SK-N-SH treated with all-trans-retinoic acid at 6 μM for 48 hours (cell line): ENCODE measurements at regions not wholly inside any gene's neighbourhood (a gene's known extent, or its start where the extent isn't known, plus 50 kb on each side); places are given as distances from the start of the nearest gene placed in this dataset.

ENCODE experiments used
- ATAC-seq: fragments of 200-7000 bp; cut with Tn5 transposase; 3 replicates; pipeline ENCODE4 v1.9.1; 2020; ENCODE audit warnings: mild to moderate bottlenecking, moderate library complexity
- BACH2 ChIP-seq: fragments of 250-450 bp; sonication (Bioruptor Pico); IDR thresholded peaks from 2 replicates; pipeline ENCODE4 v1.9.0; 2021; ENCODE audit warnings: mild to moderate bottlenecking, borderline replicate concordance
- CSDC2 ChIP-seq: fragments of 250-450 bp; sonication (Bioruptor Pico); IDR thresholded peaks from 2 replicates; pipeline ENCODE4 v1.5.0; 2020; ENCODE audit warnings: mild to moderate bottlenecking, moderate library complexity
- ESRRG ChIP-seq: fragments of 250-450 bp; sonication (Bioruptor Pico); IDR thresholded peaks from 2 replicates; pipeline ENCODE4 v1.6.1; 2021; ENCODE audit warnings: mild to moderate bottlenecking
- GLIS3 ChIP-seq: fragments of 250-450 bp; sonication (Bioruptor Pico); IDR thresholded peaks from 2 replicates; pipeline ENCODE4 v1.5.0; 2020; ENCODE audit warnings: mild to moderate bottlenecking, moderate library complexity
- ISL1 ChIP-seq: fragments of 250-450 bp; sonication (Bioruptor Pico); IDR thresholded peaks from 2 replicates; pipeline ENCODE4 v2.1.2; 2022; ENCODE audit warnings: mild to moderate bottlenecking, moderate library complexity
- PPARA ChIP-seq: fragments of 250-450 bp; sonication (Bioruptor Pico); IDR thresholded peaks from 2 replicates; pipeline ENCODE4 v1.5.0; 2020; ENCODE audit warnings: mild to moderate bottlenecking, borderline replicate concordance
- RARB ChIP-seq: fragments of 250-450 bp; sonication (Bioruptor Pico); IDR thresholded peaks from 2 replicates; pipeline ENCODE4 v1.8.0; 2021; ENCODE audit warnings: mild to moderate bottlenecking, moderate library complexity
- SNAI2 ChIP-seq: fragments of 250-450 bp; sonication (Bioruptor Pico); IDR thresholded peaks from 2 replicates; pipeline ENCODE4 v1.5.0; 2020; ENCODE audit warnings: mild to moderate bottlenecking, moderate library complexity
- TOX ChIP-seq: fragments of 250-450 bp; sonication (Bioruptor Pico); IDR thresholded peaks from 2 replicates; pipeline ENCODE4 v1.8.0; 2021; ENCODE audit warnings: mild to moderate bottlenecking, moderate library complexity, borderline replicate concordance
- ZC3H10 ChIP-seq: fragments of 250-450 bp; sonication (Bioruptor Pico); IDR thresholded peaks from 2 replicates; pipeline ENCODE4 v1.5.1; 2021; ENCODE audit warnings: mild to moderate bottlenecking, moderate library complexity
- ZFP30 ChIP-seq: fragments of 450-650 bp; formaldehyde crosslinking; IDR thresholded peaks from 2 replicates; pipeline ENCODE4 v1.5.0; 2022; ENCODE audit warnings: mild to moderate bottlenecking, moderate library complexity
- ZNF565 ChIP-seq: fragments of 450-650 bp; formaldehyde crosslinking; conservative IDR thresholded peaks from 2 replicates; pipeline ENCODE4 v1.5.0; 2020; ENCODE audit warnings: low read depth, mild to moderate bottlenecking, moderate library complexity
- ZNF8 ChIP-seq: fragments of 450-650 bp; formaldehyde crosslinking; IDR thresholded peaks from 2 replicates; pipeline ENCODE4 v1.5.0; 2020; ENCODE audit warnings: mild to moderate bottlenecking, moderate library complexity
- TF ChIP-seq, protein P1 (sequence below): fragments of 250-450 bp; sonication (Bioruptor Pico); IDR thresholded peaks from 2 replicates; pipeline ENCODE4 v1.8.0; 2020; ENCODE audit warnings: mild to moderate bottlenecking, moderate library complexity, borderline replicate concordance
- TF ChIP-seq, protein P2 (sequence below): fragments of 250-450 bp; sonication (Bioruptor Pico); IDR thresholded peaks from 2 replicates; pipeline ENCODE4 v1.5.1; 2020; ENCODE audit warnings: low read depth, mild to moderate bottlenecking, moderate library complexity
- TF ChIP-seq, protein P3 (sequence below): fragments of 250-450 bp; sonication (Bioruptor Pico); IDR thresholded peaks from 2 replicates; pipeline ENCODE4 v1.5.0; 2020; ENCODE audit warnings: mild to moderate bottlenecking, moderate library complexity
- TF ChIP-seq, protein P4 (sequence below): fragments of 250-450 bp; sonication (Bioruptor Pico); IDR thresholded peaks from 2 replicates; pipeline ENCODE4 v1.5.1; 2021; ENCODE audit warnings: mild to moderate bottlenecking, moderate library complexity

DNA sequence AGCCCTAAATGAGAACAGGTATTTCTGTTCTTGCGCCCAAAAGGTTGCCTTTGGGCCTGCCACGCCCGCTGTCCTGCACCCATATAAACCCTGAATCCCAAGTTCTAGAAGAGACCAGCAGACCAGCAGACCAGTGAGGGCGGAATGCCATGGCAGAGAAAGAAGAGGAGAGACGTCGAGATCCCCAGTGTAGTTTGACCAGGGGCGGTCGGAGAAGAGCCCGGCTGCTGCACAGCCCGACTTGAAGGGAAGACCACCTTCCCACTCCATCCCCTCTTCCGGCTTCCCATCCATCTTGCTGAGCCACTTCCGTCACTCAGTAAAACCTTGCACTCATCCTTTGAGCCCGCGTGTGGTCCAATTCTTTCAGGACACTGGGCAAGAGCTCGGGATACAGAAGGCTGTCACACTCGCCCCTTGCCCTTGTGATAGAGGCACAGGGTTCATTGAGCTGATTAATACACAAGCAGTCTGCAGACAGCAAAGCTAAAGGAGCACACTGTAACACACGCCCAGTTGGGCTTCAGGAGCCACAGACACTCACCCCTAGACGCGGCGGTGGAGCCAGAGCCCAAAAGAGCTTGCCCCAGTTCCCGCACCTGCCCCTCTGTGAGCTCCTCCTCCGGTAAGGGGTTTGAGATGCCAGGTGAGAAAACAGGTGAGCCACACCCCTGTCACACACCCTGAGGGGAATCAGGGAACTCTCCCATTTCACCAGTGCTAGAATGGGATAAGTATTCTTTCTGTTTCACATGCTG is 230.8 kb downstream of the PCDH10 start:
- no peak for ATAC-seq
- TF ChIP-seq ZNF8 = no peak
- TF ChIP-seq, protein P1, sequence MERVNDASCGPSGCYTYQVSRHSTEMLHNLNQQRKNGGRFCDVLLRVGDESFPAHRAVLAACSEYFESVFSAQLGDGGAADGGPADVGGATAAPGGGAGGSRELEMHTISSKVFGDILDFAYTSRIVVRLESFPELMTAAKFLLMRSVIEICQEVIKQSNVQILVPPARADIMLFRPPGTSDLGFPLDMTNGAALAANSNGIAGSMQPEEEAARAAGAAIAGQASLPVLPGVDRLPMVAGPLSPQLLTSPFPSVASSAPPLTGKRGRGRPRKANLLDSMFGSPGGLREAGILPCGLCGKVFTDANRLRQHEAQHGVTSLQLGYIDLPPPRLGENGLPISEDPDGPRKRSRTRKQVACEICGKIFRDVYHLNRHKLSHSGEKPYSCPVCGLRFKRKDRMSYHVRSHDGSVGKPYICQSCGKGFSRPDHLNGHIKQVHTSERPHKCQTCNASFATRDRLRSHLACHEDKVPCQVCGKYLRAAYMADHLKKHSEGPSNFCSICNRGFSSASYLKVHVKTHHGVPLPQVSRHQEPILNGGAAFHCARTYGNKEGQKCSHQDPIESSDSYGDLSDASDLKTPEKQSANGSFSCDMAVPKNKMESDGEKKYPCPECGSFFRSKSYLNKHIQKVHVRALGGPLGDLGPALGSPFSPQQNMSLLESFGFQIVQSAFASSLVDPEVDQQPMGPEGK = no peak
- TF ChIP-seq BACH2 (CRISPR knock-in tag) = no peak
- no peak for TF ChIP-seq PPARA (CRISPR knock-in tag)
- no peak for TF ChIP-seq TOX (CRISPR knock-in tag)

DNA sequence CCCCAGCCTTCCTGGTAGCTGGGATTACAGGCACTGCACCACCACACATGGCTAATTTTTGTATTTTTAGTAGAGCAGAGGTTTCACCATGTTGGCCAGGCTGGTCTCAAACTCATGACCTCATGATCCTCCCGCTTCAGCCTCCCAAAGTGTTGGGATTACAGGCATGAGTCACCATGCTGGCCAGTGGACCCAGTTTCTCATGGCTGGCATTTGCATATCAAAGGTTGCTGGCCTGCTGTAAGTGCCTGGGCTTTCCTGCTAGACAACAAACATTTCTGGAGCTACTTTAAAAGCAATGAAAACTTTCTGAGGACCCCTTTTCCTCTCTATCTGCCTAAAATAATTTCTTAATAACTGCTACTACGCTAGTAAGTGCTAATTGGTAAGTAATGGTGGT is 228.2 kb downstream of the PCDH10 start:
- TF ChIP-seq ZFP30 = no peak
- no peak for TF ChIP-seq ISL1 (CRISPR knock-in tag)
- TF ChIP-seq TOX (CRISPR knock-in tag) = no peak
- TF ChIP-seq, protein P1 = no peak
- TF ChIP-seq GLIS3 = no peak
- no peak for TF ChIP-seq CSDC2 (CRISPR knock-in tag)
- no peak for TF ChIP-seq ESRRG (CRISPR knock-in tag)
- no peak for TF ChIP-seq ZNF565 (CRISPR knock-in tag)
- TF ChIP-seq, protein P2, sequence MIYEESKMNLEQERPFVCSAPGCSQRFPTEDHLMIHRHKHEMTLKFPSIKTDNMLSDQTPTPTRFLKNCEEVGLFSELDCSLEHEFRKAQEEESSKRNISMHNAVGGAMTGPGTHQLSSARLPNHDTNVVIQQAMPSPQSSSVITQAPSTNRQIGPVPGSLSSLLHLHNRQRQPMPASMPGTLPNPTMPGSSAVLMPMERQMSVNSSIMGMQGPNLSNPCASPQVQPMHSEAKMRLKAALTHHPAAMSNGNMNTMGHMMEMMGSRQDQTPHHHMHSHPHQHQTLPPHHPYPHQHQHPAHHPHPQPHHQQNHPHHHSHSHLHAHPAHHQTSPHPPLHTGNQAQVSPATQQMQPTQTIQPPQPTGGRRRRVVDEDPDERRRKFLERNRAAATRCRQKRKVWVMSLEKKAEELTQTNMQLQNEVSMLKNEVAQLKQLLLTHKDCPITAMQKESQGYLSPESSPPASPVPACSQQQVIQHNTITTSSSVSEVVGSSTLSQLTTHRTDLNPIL (CRISPR knock-in tag) = no peak
- ATAC-seq = no peak

DNA sequence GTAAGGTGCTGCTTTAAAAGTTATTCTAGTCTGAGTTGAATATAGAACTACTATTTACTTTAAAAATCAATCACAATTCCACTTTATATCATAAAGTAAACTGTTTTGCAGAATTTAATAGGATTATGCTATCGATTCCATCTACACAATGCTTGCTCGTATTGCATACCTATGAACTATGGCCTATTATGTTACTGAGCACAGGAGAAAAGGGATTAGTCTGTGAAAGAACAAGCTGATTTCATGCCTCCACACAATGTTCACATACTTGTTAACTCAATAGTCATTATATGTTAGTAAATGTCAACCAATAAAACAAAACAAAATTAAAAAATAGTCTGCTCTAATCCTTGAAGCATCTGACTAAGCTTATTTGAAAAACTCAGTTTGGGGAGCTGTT is 223.6 kb downstream of the PCDH10 start:
- no peak for ATAC-seq
- TF ChIP-seq SNAI2 (CRISPR knock-in tag) = no peak
- TF ChIP-seq, protein P3, sequence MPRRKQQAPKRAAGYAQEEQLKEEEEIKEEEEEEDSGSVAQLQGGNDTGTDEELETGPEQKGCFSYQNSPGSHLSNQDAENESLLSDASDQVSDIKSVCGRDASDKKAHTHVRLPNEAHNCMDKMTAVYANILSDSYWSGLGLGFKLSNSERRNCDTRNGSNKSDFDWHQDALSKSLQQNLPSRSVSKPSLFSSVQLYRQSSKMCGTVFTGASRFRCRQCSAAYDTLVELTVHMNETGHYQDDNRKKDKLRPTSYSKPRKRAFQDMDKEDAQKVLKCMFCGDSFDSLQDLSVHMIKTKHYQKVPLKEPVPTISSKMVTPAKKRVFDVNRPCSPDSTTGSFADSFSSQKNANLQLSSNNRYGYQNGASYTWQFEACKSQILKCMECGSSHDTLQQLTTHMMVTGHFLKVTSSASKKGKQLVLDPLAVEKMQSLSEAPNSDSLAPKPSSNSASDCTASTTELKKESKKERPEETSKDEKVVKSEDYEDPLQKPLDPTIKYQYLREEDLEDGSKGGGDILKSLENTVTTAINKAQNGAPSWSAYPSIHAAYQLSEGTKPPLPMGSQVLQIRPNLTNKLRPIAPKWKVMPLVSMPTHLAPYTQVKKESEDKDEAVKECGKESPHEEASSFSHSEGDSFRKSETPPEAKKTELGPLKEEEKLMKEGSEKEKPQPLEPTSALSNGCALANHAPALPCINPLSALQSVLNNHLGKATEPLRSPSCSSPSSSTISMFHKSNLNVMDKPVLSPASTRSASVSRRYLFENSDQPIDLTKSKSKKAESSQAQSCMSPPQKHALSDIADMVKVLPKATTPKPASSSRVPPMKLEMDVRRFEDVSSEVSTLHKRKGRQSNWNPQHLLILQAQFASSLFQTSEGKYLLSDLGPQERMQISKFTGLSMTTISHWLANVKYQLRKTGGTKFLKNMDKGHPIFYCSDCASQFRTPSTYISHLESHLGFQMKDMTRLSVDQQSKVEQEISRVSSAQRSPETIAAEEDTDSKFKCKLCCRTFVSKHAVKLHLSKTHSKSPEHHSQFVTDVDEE (CRISPR knock-in tag) = no peak
- no peak for TF ChIP-seq ISL1 (CRISPR knock-in tag)
- no peak for TF ChIP-seq ZC3H10 (CRISPR knock-in tag)

DNA sequence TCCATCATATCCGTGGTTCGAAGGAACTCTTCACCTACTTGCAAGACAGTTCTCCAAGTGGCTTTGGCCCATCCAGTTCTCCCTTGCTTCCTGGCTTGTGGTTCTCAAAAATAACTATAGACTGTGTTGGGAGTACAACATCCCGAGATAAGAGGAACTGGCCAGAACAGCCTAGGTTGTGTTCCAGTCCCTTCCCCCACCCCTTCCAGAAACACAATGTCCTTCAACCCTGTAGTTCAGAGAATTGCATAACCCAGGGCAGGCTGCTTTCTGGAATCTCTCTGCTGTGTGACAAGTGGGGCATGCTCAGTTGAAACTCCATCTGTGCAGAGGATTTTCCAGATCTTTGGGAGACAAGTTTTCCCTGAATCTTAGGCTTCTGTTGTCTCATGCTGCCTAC is 206.5 kb downstream of the PCDH10 start:
- TF ChIP-seq, protein P4, sequence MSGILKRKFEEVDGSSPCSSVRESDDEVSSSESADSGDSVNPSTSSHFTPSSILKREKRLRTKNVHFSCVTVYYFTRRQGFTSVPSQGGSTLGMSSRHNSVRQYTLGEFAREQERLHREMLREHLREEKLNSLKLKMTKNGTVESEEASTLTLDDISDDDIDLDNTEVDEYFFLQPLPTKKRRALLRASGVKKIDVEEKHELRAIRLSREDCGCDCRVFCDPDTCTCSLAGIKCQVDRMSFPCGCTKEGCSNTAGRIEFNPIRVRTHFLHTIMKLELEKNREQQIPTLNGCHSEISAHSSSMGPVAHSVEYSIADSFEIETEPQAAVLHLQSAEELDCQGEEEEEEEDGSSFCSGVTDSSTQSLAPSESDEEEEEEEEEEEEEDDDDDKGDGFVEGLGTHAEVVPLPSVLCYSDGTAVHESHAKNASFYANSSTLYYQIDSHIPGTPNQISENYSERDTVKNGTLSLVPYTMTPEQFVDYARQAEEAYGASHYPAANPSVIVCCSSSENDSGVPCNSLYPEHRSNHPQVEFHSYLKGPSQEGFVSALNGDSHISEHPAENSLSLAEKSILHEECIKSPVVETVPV = no peak
- no peak for TF ChIP-seq RARB
- TF ChIP-seq, protein P2 (CRISPR knock-in tag) = no peak
- no peak for TF ChIP-seq PPARA (CRISPR knock-in tag)
- TF ChIP-seq, protein P1 = no peak
- TF ChIP-seq ESRRG (CRISPR knock-in tag) = no peak
- TF ChIP-seq CSDC2 (CRISPR knock-in tag) = no peak
- TF ChIP-seq, all 23 proteins: peak for 0
- no peak for ATAC-seq
